HuH-7.5 (cell line): ENCODE measurements at regions not wholly inside any gene's neighbourhood (a gene's known extent, or its start where the extent isn't known, plus 50 kb on each side); places are given as distances from the start of the nearest gene placed in this dataset.

Source experiments
- DNase-seq: peaks from one replicate; pipeline ENCODE4 v3.0.0; 2011; ENCODE audit warnings: low spot score

GRCh38 chr1:38718031-38718430 lies 141.5 kb downstream of the RRAGC start:
- no peak for DNase-seq

- no peak for DNase-seq
Measured at GRCh38 chr1:38716229-38716628, 143.3 kb downstream of the RRAGC start.

GRCh38 chr1:38715415-38715814 lies 144.2 kb downstream of the RRAGC start:
- DNase-seq: no peak

GRCh38 chr1:38712046-38712445 lies 147.5 kb downstream of the RRAGC start:
- DNase-seq: no peak

- DNase-seq: no peak
Measured at GRCh38 chr1:38708701-38709258, 150.8 kb downstream of the RRAGC start.

- no peak for DNase-seq
Measured at GRCh38 chr1:38701088-38701487, 158.5 kb downstream of the RRAGC start.

- DNase-seq: no peak
Measured at GRCh38 chr1:38700077-38700470, 159.5 kb downstream of the RRAGC start.

GRCh38 chr1:38699330-38700076 lies 160.1 kb downstream of the RRAGC start:
- no peak for DNase-seq

- no peak for DNase-seq
Measured at GRCh38 chr1:38697387-38697786, 162.2 kb downstream of the RRAGC start.

GRCh38 chr1:38696371-38696770 lies 163.2 kb downstream of the RRAGC start:
- no peak for DNase-seq

GRCh38 chr1:38693759-38694158 lies 165.8 kb downstream of the RRAGC start:
- DNase-seq: no peak

GRCh38 chr1:38693031-38693430 lies 166.5 kb downstream of the RRAGC start:
- DNase-seq: no peak

- DNase-seq: no peak
Measured at GRCh38 chr1:38690790-38691449, 168.7 kb downstream of the RRAGC start.

GRCh38 chr1:38686927-38687255 lies 172.7 kb downstream of the RRAGC start:
- DNase-seq: no peak

- no peak for DNase-seq
Measured at GRCh38 chr1:38686167-38686926, 173.2 kb downstream of the RRAGC start.

- no peak for DNase-seq
Measured at GRCh38 chr1:38685388-38685787, 174.2 kb downstream of the RRAGC start.

- DNase-seq: no peak
Measured at GRCh38 chr1:38680801-38681510, 178.6 kb downstream of the RRAGC start.

GRCh38 chr1:38677756-38678155 lies 181.8 kb downstream of the RRAGC start:
- DNase-seq: no peak

GRCh38 chr1:38677311-38677710 lies 182.3 kb downstream of the RRAGC start:
- no peak for DNase-seq

- DNase-seq: no peak
Measured at GRCh38 chr1:38672692-38673091, 186.9 kb downstream of the RRAGC start.

GRCh38 chr1:38671221-38671620 lies 188.4 kb downstream of the RRAGC start:
- no peak for DNase-seq

- no peak for DNase-seq
Measured at GRCh38 chr1:38670544-38671122, 188.9 kb downstream of the RRAGC start.
